ENCODE measurements at regions not wholly inside any gene's neighbourhood (a gene's known extent, or its start where the extent isn't known, plus 50 kb on each side); places are given as distances from the start of the nearest gene placed in this dataset.
A peak's percentile ranks its signal among the peaks of the same experiment; 100 is the strongest.

GRCh38 chr2:114134146-114134545, 244.3 kb downstream of the ACTR3 start:
- no peak for DNase-seq (ENCODE audit: low spot score)

- no peak for DNase-seq (ENCODE audit: low spot score)
Observed at GRCh38 chr2:114139542-114139941, 249.7 kb downstream of the ACTR3 start.

DNA sequence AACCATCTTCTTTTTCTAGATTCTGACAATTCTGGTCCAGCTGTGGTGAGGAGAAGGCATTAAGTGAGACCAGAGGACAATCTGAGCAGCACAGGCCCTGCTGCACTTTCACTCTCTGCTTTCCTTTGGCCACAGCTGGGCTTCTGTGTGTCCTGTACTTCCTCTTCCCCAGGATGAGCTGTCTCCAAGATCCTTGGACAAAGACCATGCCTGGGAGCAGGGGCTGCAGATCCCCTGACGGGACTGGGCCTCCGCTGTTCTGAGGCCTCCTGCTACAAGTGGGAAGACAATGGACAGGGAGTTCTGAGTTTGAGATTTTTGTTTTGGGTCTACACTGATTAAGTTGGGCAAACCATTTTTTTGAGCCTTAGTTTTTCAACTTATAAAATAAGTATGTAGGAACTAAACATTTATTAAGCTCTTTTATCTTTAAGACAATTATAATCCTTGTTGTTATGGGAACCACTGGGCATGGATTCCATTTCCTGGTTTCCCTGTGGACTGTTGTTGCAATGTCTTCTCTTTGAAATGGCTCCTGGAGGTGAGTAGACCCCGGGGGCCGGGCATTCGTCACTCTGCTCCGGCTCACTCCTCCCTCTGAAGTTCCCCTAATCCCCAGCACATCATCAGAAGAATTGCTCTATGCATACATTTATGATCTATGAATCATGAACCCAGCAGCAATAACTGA, 266.6 kb downstream of the ACTR3 start:
- no peak for DNase-seq (ENCODE audit: low spot score)

- no peak for DNase-seq (ENCODE audit: low spot score)
Observed at GRCh38 chr2:114157057-114157385, 267.1 kb downstream of the ACTR3 start.

DNA sequence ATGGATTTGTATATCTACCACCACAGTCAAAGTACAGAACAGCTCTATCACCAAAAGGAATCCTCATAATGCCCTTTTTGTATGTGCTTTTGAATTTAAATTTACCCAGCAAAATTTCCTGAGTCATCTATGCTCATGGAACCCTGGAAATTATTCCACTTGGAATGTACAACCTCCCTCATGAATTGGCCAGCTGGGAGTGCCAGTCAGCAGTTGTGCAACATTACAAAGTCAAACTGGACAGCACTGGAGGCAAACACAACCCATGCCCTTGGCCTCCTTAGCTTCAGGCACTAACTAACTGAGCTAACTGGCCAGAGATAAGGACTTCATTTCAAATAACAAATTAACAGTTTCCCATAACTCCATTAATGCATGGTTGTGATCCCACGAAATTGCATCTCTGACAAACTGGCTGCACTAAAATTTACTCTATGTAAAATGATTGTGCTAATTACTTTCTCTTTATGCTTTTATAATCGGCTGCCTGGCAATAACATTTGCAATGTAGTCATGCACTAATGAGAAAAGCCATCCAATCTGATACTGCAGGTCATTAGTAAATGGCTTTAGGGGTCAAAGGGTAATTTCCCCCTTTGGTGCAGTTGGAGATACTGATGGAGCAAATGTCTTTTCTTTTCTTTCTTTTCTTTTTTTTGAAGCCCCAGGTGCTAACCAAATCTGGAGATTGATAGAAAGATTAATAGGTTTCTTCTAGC, 270.5 kb downstream of the ACTR3 start:
- DNase-seq (ENCODE audit: low spot score) = no peak

- DNase-seq (ENCODE audit: low spot score) = no peak
Observed at GRCh38 chr2:114161371-114161770, 271.5 kb downstream of the ACTR3 start.

GRCh38 chr2:114167799-114168198, 274.6 kb upstream of the DPP10 start:
- no peak for DNase-seq (ENCODE audit: low spot score)

GRCh38 chr2:114170070-114170469, 272.4 kb upstream of the DPP10 start:
- peak; percentile 43 for DNase-seq (ENCODE audit: low spot score)

GRCh38 chr2:114175507-114175906, 266.9 kb upstream of the DPP10 start:
- no peak for DNase-seq (ENCODE audit: low spot score)

DNA sequence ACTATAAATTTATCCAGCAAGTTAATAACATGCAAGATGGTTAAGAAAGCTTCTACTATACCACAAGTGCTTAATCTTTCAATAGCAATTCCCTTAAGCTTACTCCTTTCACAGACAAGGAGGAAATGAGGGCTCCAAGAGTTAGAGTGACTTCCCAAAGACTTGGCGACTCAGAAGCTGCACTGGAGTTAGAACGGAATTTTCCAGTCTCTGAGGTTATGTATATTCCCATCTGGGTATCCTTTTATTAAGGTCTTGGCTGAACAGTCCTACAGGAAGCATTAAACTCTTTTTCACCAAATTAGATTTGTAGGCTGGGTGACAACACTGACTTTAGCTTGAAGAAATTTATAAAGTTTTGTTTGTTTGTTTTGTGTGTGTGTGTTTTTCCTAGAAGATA, 256.9 kb upstream of the DPP10 start:
- DNase-seq (ENCODE audit: low spot score) = no peak

DNA sequence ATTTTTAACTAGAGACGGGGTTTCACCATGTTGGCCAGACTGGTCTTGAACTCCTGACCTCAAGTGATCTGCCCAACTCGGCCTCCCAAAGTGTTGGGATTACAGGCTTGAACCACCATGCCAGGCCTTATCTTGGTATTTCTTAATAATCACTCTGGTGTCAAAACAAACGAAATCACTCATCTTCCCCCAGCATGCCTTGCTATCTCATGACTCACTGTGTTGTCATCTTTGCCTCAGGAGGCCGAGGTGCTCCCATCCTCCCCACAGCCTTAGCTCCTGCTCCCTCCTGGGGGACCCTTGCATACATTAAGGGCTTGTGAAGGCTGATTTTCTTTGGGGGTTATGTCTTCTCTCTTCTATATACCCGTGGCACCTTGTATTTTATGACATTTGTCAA, 250.1 kb upstream of the DPP10 start:
- peak; percentile 53 for DNase-seq (ENCODE audit: low spot score)

- no peak for DNase-seq (ENCODE audit: low spot score)
Observed at GRCh38 chr2:114201781-114202180, 240.7 kb upstream of the DPP10 start.

- DNase-seq (ENCODE audit: low spot score) = no peak
Observed at GRCh38 chr2:114203679-114204078, 238.8 kb upstream of the DPP10 start.

- no peak for DNase-seq (ENCODE audit: low spot score)
Observed at GRCh38 chr2:114213808-114214207, 228.6 kb upstream of the DPP10 start.

DNA sequence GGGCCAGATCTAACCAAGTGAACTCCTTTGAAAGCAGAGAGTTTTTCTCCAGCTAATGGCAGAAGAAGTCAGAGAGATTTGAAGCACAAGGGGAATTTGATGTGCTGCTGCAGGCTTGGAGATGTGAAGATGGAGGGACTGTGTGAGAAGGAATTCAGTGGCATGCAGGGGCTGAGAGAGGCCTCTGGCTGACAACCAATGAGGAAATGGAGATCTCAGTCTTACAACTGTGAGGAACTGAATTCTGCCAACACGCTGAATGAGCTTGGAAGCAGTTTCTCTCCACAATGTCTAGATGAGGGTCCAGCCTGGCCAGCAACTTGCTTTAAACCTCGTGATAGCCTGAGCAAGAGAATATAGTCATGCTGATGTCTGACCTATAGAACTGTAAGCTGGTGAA, 224.1 kb upstream of the DPP10 start:
- no peak for DNase-seq (ENCODE audit: low spot score)

GRCh38 chr2:114219456-114219855, 223.0 kb upstream of the DPP10 start:
- no peak for DNase-seq (ENCODE audit: low spot score)

GRCh38 chr2:114222344-114222743, 220.1 kb upstream of the DPP10 start:
- DNase-seq (ENCODE audit: low spot score) = no peak

GRCh38 chr2:114231921-114232320, 210.5 kb upstream of the DPP10 start:
- DNase-seq (ENCODE audit: low spot score) = no peak

GRCh38 chr2:114237331-114237730, 205.1 kb upstream of the DPP10 start:
- no peak for DNase-seq (ENCODE audit: low spot score)

DNA sequence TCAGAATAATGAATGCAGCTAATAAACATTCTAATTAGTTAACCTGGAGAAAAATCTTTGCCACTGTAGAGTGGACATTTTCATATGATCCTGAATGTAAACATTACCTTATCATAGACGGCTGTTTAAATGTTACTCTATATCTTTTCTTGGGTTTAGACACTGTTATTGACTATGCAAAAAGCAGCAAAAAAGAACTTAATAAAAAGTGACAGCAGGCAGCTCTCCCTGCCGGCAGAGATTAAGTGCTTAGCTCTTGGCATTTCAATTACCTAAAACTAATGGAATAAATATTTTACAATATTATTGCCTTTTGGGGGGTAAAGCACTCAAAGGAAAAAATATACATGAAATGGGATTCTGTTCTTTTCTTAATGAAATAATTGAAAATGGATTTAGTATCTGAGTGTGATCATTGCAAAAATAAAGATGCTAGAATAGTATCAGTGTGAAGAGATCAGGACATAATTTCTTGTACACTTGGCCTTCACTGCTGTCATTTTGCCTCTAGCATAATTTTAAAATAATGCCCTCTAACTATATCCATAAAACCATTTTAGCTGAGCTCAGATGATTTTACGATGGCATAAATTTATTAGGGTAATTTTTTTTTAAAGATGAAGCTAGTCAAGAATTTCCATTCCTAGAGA, 203.4 kb upstream of the DPP10 start:
- no peak for DNase-seq (ENCODE audit: low spot score)

DNA sequence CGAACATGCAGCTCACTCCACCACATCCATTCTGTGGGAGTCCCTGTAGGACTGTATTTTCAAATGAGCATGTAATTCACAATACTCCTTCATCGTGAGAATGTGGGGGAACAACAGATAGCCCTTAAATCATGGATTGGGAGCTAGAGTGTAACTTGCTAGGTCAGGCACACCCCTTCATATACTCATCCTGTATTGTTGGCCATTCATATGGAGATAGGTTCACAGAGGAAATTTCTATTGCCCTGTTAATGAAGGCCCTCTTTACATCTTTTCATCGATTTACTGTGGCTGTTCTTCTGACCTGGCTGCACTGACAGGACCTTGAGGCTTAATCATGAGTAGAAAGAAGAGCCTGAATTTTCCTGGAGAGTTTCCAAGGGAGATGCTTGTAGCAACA, 193.8 kb upstream of the DPP10 start:
- DNase-seq (ENCODE audit: low spot score) = no peak

GRCh38 chr2:114252713-114253112, 189.7 kb upstream of the DPP10 start:
- DNase-seq (ENCODE audit: low spot score) = no peak

DNA sequence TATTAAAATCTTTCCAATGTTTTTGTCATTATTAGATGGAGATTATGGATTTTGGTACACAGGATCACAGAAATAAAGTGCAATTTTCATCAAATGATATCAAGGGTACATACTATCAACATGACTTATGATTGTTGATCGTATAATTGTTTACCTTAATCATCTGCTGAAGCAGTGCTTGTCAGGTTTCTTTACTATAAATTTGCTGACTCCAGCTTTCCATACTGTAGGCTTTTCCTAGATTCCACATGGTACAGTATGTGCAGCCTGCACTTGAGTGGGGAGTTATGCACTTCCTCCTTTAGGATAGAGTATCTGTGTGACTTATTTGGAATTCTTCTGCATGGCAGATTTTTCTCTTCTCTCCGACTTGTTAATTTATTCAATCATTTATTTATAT, 187.6 kb upstream of the DPP10 start:
- DNase-seq (ENCODE audit: low spot score) = no peak

DNA sequence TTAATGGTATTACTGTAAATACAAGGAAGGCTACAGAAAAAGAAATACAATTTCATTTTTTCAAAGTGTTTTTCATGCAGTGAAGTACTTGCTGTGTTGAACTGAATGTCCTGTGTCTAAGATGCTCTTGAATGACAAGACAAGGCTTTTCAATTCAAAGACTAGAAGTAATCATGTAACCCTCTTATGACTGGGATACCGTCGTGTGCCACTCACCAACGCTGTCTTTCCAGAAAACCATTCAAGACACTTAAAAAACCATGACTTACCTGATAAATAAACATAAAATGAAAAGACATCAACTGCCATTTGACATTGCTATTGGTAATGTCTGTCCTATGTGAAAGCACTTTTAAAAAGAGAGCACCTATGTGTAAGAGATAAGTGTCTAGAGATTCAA, 183.1 kb upstream of the DPP10 start:
- DNase-seq (ENCODE audit: low spot score) = no peak

Measured in RKO (cell line).